ENCODE measurements at regions not wholly inside any gene's neighbourhood (a gene's known extent, or its start where the extent isn't known, plus 50 kb on each side); places are given as distances from the start of the nearest gene placed in this dataset.

DNA sequence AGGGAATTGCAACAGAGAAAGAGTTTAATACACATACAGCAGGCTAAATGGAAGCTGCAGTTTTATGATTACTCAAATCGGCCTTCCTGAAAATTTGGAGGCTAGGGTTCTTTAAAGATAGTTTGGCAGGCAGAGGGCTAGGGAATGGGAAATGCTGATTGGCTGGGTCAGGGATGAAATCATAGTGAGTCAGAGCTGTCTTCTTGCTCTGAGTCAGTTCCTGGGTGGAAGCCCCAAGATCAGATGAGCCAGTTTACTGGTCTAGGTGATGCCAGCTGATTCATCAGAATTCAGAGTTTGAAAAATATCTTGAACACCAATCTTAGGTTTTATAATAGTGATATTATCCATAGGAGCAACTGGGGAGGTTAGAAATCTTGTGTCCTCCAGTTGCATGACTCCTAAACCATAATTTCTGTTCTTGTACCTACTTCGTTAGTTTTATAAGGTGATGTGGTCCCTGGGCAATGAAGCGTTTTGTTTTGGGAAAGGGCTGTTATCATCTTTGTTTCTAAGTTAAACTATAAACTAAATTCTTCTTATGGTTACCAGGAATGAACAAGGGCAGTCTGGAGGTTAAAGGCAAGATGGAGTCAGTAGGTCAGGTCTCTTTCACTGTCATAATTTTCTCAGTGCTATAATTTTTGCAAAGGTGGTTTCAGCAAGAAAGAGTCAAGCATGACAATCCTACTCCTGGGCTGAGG is 257.8 kb upstream of the CCDC196 start:
- TF ChIP-seq EP300 (IDR thresholded peaks at IDR 0.05) = no peak
- TF ChIP-seq POLR2AphosphoS5 (IDR thresholded peaks at IDR 0.05) = no peak
- TF ChIP-seq, protein P1, sequence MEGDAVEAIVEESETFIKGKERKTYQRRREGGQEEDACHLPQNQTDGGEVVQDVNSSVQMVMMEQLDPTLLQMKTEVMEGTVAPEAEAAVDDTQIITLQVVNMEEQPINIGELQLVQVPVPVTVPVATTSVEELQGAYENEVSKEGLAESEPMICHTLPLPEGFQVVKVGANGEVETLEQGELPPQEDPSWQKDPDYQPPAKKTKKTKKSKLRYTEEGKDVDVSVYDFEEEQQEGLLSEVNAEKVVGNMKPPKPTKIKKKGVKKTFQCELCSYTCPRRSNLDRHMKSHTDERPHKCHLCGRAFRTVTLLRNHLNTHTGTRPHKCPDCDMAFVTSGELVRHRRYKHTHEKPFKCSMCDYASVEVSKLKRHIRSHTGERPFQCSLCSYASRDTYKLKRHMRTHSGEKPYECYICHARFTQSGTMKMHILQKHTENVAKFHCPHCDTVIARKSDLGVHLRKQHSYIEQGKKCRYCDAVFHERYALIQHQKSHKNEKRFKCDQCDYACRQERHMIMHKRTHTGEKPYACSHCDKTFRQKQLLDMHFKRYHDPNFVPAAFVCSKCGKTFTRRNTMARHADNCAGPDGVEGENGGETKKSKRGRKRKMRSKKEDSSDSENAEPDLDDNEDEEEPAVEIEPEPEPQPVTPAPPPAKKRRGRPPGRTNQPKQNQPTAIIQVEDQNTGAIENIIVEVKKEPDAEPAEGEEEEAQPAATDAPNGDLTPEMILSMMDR (IDR thresholded peaks at IDR 0.05) = no peak
- TF ChIP-seq POLR2A (IDR thresholded peaks at IDR 0.05) = no peak
- H3K4me3 ChIP-seq = no peak overlapping the region
- no peak for ATAC-seq
- H3K27me3 ChIP-seq = no peaks in the 10 kb centered on the region
- no peaks in the 10 kb centered on the region for H3K4me1 ChIP-seq
- no peak overlapping the region for H3K27ac ChIP-seq
- peaks cover 0 to 7% (median 0%) of the 10 kb centered on the region in 3 donors for H3K9me3 ChIP-seq
- no peaks in the 10 kb centered on the region for H3K36me3 ChIP-seq
- WGBS, 2 donors (ENCODE audit: low coverage in 1 of 2) = 81 to 97% methylated on average over 3 of the region's 3 CpGs

DNA sequence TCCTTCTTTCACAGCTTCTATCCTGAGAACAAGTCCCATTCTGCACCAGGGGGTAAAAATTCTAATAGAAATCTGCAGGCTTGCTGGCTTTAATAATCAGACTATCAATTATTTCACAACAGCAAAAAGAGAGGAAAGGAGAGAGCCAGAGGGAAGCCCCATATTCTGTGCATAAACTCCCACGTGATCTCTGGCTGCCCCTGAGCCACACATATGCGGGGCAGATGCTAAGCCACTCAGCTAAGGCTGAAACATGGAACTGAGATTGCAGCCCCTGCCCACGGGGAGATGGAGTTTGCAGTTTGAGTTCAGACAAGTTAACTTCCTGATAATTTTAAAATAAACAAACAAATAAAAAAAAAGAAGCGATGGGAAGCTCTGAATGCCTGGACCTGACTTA is 254.4 kb upstream of the CCDC196 start:
- TF ChIP-seq, protein P1 (IDR thresholded peaks at IDR 0.05) = no peak
- TF ChIP-seq POLR2A (IDR thresholded peaks at IDR 0.05) (no peak), EP300 (IDR thresholded peaks at IDR 0.05) (no peak), POLR2AphosphoS5 (IDR thresholded peaks at IDR 0.05) (no peak)
- peaks cover 0 to 7% (median 0%) of the 10 kb centered on the region in 3 donors for H3K9me3 ChIP-seq
- no peaks in the 10 kb centered on the region for H3K36me3 ChIP-seq
- H3K27me3 ChIP-seq = no peaks in the 10 kb centered on the region
- WGBS, 2 donors (ENCODE audit: low coverage in 1 of 2) = 46 to 63% methylated on average over 3 to 4 of the region's 4 CpGs
- no peak overlapping the region for H3K27ac ChIP-seq
- no peaks in the 10 kb centered on the region for H3K4me1 ChIP-seq
- H3K4me3 ChIP-seq = no peak overlapping the region
- no peak for ATAC-seq

DNA sequence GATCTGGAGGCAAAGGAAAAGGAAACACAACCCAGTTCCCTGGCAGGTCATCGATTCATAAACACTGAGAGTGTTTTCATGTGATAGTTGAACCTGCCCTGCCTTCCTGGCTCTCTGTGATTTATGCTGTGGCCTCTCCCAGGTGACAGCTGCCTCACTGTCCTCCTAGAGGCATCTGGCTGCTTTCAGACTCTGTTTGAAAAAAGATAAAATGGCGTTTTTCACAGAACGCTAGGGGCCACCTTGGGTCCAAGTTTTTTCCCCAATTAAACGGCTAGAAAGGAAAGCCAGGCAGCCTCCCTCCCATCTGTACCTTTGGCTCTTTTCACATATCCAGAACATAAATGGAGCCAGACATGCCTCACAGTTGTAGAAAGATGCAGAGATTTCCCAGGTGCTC is 252.6 kb upstream of the CCDC196 start:
- Histone ChIP-seq H3K27me3 (no peaks in the 10 kb centered on the region), H3K4me3 (no peak overlapping the region), H3K4me1 (no peaks in the 10 kb centered on the region), H3K36me3 (no peaks in the 10 kb centered on the region), H3K27ac (no peak overlapping the region), H3K9me3 (no peaks in the 10 kb centered on the region)
- TF ChIP-seq EP300 (IDR thresholded peaks at IDR 0.05) = no peak
- TF ChIP-seq, protein P1 (IDR thresholded peaks at IDR 0.05) = no peak
- ATAC-seq = no peak
- WGBS, 2 donors (ENCODE audit: low coverage in 1 of 2) = 4 to 37% methylated on average over 4 of the region's 4 CpGs

DNA sequence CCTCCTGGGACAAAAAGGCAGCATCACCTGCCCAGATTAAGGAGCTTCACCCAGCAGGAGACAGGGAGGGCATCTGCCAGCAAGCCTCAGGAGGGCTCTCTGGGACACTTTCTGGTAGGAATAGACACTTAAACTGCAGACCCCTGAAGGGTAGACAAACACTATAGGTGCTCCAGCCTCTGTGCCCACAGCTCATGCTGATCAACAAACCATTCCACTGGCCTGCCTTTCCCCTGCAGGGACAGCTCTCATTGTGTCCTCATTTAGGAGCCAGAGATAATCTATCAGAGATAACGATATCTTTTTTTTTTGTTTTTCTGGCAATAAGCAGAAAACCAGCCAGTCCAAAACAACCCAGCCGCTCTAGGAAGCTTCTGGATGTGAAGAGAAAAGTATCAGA is 251.8 kb upstream of the CCDC196 start:
- H3K9me3 ChIP-seq = no peaks in the 10 kb centered on the region
- no peak overlapping the region for H3K4me3 ChIP-seq
- WGBS, 2 donors (ENCODE audit: low coverage in 1 of 2) = 90 to 100% methylated on average over 2 of the region's 2 CpGs
- TF ChIP-seq, protein P1 (IDR thresholded peaks at IDR 0.05) = no peak
- TF ChIP-seq POLR2A (IDR thresholded peaks at IDR 0.05) = no peak
- no peak for TF ChIP-seq POLR2AphosphoS5 (IDR thresholded peaks at IDR 0.05)
- TF ChIP-seq EP300 (IDR thresholded peaks at IDR 0.05) = no peak
- H3K27me3 ChIP-seq = no peaks in the 10 kb centered on the region
- no peaks in the 10 kb centered on the region for H3K4me1 ChIP-seq
- H3K36me3 ChIP-seq = no peaks in the 10 kb centered on the region
- H3K27ac ChIP-seq = no peak overlapping the region
- no peak for ATAC-seq

DNA sequence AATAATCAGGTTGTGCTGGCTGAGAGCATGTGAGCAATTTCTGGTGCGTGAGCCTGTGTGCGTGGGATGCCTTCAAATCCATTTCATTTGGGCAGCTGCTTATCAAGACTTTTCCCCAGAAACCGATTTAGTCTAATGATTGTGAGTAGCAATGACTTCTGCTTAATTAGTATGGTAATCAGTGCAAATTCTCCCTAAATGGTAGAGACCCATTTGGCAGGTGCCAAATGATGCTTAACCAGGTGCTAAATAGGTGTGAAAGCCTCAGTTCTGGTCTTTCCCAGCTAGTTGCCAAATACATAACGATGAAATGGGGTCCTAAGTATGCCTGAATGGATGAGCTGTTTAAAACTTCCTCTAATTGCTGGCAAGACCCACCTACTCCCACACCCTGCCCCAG is 248.4 kb upstream of the CCDC196 start:
- WGBS, 2 donors (ENCODE audit: low coverage in 1 of 2) = 74 to 79% methylated on average over 4 of the region's 4 CpGs
- Histone ChIP-seq H3K36me3 (no peaks in the 10 kb centered on the region), H3K4me3 (no peak overlapping the region), H3K27ac (no peak overlapping the region), H3K4me1 (no peaks in the 10 kb centered on the region), H3K27me3 (no peaks in the 10 kb centered on the region), H3K9me3 (no peaks in the 10 kb centered on the region)
- no peak for ATAC-seq
- TF ChIP-seq, protein P1 (IDR thresholded peaks at IDR 0.05) = no peak
- TF ChIP-seq EP300 (IDR thresholded peaks at IDR 0.05) = no peak
- no peak for TF ChIP-seq POLR2AphosphoS5 (IDR thresholded peaks at IDR 0.05)
- TF ChIP-seq POLR2A (IDR thresholded peaks at IDR 0.05) = no peak
